Suprapubic skin (tissue), 3 donors: ENCODE measurements at regions not wholly inside any gene's neighbourhood (a gene's known extent, or its start where the extent isn't known, plus 50 kb on each side); places are given as distances from the start of the nearest gene placed in this dataset.
"Not testable (repeated sequence)": the region's sequence is repeated elsewhere in the genome, so short reads cannot be mapped to it uniquely, and the experiment has no call there.

Source experiments
- CTCF ChIP-seq, 2 donors: fragments of 200-600 bp in 1 of 2; fragments of 450-650 bp in 1 of 2; sonication (generic) in 1 of 2; IDR thresholded peaks; one replicate each; pipeline ENCODE4 v1.5.1; 2016 to 2019; ENCODE audit warnings: antibody characterized with exemption in 2 of 2, mild to moderate bottlenecking in 1 of 2, moderate library complexity in 1 of 2
- POLR2A ChIP-seq, 2 donors: fragments of 450-650 bp; IDR thresholded peaks; one replicate each; pipeline ENCODE4 v1.6.1; 2017; ENCODE audit warnings: antibody characterized with exemption in 2 of 2, mild to moderate bottlenecking in 2 of 2, moderate library complexity in 2 of 2

- TF ChIP-seq CTCF, POLR2A (IDR thresholded peaks at IDR 0.05): not testable (repeated sequence)
Observed at GRCh38 chr20:54788260-54788659, 312.9 kb downstream of the DOK5 start.
